ENCODE measurements at regions not wholly inside any gene's neighbourhood (a gene's known extent, or its start where the extent isn't known, plus 50 kb on each side); places are given as distances from the start of the nearest gene placed in this dataset.

DNA sequence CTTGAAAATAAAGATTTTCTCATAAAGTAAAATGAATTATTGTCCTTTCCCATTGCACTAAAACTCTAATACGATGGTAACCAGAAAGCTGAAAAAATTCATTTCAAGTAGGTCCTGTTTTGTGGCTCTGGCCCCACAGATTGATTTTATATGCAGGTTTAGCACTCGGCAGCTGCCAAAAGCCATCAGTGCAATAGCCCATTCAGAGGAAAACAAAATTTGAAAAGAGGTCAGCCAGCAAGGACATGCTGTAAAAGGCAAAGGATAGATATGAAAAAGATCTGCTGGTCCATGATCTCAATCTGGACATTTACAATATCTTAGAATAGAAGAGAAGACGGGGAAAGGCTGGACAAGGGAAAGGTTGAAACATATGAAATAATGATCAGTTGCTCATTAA, 414.8 kb upstream of the NOVA1 start:
- DNase-seq: no peak

DNA sequence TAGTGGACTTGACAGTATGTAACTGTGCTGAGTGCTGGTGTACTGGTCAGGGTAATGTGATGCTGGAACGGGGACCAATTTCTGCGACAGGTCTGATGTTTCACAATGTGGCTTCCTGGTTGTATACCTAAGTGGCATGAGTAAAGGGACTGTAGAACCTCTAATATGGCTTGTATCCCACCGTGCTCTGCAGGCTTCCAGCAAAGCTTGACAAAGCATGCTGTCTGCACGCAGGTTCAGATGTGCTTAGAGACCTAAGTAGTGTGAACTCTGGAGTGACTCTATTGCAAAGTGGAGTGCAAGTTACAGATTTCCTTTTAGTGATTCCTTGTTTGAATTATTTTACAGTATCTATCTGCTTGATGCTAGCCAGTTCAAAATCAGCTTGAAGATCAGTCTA, 415.8 kb upstream of the NOVA1 start:
- DNase-seq: no peak

DNA sequence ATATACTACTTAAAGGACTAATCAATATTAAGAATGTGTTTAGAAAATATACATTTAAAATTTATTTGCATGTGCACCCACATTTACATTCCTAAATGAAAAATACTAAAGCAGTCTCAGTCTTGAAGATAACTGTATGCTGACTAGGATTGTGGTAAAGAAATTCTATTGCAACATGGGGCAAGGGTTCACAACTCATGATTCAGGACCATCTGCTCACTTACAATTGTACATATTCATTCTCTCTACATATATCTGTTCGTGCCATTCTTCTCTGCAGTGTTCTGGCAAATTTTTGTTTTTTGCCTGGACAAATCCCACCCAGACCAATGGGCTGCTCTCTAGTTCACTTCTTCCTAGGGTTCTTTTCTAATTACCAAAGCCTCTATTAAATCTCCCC, 417.2 kb upstream of the NOVA1 start:
- no peak for DNase-seq

DNA sequence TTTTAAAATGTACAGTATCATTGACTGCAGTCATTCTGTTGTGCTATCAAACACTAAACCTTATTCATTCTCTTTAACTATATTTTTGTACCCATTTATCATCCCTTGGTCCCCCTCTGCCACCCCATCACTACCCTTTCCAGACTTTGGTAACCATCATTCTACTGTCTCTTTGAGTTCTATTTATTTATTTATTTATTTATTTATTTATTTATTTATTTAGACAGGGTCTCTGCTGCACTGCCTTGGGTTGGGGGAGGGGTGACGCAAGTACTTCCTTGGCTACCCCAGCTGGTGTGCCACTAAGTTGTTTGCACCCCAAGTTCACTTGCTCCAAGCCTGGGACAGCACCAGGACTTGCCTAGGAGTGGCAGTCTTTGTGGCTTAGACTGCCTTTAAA, 427.8 kb upstream of the NOVA1 start:
- DNase-seq: no peak

DNA sequence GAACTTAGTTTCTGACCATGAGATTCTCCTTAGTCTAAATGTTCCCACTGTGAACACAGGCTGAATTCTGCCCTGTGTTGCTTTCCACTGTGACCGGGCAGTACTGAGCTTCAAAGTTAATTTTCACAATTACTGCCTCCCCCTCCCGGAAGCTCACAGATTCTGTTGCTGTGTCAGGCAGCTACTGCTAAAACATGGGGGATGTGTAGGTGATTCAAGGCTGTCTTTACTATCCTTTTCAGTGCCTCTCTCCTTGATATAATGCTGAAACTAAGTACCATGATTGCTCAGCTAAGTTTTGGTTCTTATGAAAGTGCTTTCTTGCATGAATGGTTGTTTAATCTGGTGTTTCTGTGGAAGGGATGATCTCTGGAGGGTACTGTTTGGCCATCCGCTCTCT, 428.3 kb upstream of the NOVA1 start:
- DNase-seq: no peak

DNA sequence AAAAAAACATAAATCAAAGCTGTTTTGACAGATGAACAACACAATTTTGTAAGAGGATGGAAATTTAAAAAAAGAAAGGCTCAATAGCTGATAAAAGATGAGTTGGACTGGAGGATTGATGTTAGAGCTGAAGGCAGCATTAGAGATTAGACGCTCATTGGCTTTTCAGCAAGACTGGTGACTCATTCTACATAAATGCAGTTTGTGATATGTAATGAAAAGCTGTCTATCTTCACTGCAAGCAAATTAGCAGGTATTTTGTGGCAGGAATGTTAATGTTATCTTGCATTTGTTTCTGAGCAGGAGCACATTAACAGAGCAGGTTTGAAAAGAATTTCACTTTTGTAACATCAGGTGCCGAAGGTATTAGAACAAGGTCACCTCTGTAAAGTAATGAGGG, 442.7 kb upstream of the NOVA1 start:
- no peak for DNase-seq

DNA sequence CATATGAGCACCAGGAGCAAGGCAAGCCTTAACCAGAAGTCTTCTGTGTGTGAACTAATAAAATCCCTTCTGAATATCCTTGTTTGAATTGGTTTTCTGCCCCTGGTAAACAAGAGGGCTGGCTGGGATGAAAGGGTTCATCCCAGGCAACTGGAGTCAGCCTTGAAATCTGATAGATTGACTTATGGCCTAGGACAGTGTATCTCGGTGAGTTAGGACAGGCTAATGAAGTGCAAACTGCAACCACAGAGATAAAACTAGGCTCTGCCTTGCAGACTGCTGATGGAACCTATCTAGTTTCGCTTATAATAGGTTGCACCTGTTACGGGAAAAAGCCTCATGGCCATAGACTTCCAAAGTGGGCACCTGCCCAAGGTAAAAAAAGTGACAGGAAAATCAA, 451.9 kb upstream of the NOVA1 start:
- no peak for DNase-seq

DNA sequence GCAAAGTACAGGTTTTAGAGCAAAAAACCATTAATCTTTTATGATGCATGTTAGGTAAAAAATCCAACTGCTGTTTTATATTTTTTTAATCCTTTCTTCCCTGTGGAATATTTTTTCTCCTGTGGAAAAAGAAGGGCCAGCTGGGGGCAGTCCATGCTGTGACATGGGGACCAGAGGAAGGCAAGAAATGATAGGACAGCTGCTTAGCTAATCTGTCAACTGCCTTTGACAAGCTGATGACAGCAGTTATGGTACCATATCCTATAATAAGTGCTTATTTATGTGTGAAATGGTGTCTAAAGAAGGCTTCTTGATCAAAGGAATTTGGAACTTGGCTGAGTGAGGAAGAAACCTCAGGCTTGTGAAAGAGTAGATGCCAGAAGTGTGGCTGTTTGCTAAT, 452.4 kb upstream of the NOVA1 start:
- no peak for DNase-seq

DNA sequence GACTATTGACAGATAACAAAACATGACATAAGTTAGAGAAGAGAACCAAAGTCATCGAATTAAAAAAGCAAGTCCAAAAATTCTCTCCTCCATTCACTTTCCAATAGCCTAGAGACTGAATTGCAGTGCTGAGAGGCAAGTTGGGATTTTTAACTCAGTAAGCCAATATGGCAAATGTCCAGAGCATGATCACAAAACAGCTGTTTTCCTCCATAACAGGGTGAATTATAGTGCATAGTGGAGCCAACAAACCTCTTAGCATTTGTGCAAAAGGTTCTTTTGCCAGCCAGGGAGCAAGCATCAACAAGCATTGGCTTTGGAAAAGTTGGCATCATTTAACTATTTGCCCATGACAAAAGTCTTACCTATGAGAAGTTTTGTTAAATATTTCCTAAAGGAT, 458.8 kb upstream of the NOVA1 start:
- DNase-seq: no peak

DNA sequence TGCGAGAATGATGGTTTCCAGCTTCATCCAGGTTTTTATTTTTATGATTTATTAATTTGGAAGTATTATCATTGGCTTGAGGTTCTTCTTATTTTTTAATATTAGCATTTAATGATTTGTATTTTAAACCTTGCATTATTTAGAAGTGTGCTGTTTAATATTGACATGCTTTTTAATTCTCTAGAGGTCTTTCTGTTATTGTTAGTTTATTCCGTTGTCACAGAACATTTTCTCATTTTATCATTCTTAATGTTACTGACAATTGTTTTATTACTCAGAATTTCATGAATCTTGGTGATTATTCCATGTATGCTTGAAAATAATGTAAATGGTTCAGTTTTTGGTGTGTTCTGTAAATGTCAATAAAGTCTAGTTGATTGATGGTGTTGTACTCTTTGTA, 463.5 kb upstream of the NOVA1 start:
- no peak for DNase-seq

DNA sequence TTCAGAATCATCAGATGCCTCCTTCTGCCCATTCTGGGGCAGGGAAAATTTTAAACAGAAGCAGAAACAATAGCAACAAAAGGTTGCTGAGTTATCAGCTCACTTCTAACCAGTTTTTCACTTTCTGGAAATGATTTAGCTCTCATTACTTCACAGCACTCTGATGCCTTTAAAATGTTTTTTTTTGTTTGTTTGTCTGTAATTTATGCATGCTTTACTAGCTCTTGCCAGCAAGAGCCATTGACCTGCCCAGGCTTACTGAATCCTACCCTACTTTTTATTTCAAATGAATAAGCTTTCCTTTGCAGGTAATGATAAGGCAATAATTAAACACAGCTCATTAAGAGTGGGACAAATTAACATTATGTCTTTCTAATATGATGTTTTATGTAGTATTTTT, 466.1 kb upstream of the NOVA1 start:
- no peak for DNase-seq

DNA sequence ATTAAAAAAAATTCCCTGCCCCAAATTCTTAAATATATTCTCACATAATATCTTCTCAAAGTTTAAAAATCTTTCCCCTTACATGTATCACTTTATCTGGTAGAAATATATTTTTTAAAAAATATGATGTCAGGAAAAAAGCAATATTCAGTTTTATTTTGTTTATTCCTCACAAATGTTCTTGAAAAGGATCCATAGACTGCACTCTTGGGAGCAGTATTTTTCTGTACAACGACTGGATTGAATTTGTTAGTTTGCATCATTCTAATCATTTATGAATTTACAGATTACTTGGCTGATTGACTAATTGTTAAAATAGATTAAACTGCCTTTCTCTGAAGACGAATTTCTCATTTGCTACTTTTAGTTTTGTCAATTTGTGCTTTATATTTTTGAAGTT, 468.1 kb upstream of the NOVA1 start:
- DNase-seq: no peak

DNA sequence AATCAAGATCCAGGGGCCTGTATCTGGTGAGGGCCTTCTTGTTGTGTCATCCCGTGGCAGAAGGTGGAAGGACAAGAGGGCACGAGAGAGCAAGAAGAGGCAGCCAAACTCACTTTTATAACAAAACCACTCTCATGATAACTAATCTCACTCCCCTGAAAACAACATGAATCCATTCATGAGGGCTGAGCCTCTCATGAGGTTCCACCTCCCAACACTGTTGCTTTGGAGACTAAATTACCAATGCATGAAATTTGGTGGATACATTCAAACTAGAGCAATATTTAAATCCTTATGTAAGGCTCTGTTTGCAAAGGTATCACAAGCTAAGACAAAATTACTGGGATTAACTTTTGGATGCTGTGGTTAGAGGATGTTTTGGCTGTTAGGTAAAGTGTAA, 470.1 kb upstream of the NOVA1 start:
- no peak for DNase-seq

DNA sequence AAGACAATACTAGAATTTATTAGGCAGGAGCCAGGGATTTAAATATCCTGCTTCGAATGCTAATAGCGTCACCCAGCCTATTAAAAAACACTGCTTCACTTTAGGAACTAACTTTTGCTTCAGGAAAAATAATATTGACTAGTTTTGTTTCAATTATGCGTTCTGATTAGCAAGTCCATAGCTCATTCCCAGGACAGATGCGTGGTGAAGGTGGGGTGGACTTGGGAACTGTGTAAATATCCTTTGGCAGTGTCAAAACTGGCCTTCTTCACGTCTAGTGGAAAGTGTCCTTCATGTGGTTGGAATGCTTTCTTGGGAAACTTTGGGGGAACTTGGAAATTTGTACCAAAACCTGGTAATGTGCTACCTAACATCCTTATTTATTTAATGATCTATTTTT, 474.8 kb upstream of the NOVA1 start:
- DNase-seq: no peak

DNA sequence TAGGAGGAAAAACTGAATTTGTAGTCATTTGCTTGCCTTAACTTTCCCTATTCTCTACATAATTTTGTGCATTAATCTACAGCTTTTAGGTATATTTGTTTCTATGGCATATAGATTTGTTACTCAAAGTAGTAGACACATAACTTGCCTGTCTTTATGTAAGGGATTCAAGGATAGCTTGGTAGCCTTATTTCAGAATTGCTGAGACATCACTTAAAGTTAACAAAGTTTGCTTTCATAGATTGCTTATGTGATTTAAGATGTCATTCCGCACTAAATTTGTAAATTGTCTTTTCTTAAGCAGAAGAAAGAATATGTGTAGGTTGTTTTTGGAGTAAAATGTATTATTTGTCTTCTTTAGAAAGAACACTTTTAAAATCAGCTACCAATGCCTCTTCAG, 477.7 kb upstream of the NOVA1 start:
- DNase-seq: no peak

DNA sequence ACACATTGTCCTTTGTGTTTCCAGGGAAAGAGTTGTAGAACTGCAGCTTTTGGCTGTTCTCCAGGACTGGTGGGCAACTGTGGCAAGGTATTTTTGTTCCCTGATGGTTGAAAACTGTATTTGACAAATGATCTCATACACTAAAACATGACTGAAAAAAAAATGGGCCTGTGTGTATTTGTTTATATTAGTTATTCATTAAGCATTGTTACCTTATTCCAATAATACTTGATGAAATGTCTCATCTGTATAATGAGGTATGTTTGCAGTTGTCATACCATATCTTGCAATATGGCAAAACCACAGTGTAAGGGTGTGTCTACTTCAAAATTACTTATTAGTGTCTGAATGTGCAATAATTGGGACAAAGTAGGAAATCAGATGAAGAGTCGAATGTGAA, 479.4 kb upstream of the NOVA1 start:
- no peak for DNase-seq

DNA sequence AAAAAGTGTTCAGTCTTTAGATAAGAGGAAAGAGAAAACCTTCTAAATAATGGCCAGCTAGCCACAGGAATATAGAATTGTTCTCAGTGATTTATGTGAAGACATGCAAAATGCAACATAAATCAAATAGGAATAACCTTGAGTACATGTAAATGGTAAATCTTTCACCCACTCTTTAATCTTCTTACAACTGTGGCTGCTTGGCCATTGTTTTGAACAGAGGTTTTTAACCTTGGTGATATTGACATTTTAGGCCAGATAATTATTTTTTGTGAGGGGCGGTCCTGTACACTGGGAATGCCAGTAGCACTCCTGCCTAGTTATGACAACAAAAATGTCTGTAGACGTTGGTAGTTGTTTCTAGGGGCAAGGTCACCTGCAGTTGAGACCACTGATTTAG, 479.9 kb upstream of the NOVA1 start:
- DNase-seq: no peak

DNA sequence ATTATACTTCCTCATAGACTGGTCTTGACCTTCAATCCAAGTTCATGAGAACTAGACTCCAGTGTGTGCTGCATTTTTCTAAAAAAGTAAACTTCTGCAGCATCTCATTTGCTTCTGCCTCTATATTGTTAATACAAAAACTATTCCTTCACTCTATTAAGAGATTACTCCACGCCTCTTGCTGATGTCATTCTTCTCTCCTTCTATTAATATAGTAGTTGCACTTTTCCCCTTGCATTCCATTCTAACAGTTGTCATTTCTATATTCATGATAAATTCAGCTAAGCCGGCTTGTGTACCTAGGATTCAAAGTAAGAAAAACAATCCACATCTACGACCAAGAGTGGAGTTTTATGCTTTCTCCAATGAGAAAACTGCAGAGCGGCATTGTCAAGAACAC, 480.4 kb upstream of the NOVA1 start:
- no peak for DNase-seq

DNA sequence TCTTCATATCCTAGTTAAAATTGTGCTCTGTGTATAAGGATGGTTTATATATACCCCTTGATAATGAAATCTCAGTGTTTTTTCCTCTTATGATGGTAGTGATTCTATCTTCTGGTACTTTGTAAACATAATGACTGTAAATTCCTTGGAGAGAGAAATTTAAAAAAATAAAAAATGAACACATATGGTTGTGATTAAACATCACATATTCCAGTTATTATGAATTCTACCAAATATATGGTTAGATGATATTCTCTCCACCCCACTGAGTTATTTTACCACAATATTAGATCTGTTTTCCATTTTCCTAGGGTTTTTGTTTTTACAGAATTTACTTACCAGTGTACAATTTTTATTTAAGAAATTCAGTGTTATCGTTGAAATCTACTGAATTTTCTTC, 481.9 kb upstream of the NOVA1 start:
- DNase-seq: no peak

DNA sequence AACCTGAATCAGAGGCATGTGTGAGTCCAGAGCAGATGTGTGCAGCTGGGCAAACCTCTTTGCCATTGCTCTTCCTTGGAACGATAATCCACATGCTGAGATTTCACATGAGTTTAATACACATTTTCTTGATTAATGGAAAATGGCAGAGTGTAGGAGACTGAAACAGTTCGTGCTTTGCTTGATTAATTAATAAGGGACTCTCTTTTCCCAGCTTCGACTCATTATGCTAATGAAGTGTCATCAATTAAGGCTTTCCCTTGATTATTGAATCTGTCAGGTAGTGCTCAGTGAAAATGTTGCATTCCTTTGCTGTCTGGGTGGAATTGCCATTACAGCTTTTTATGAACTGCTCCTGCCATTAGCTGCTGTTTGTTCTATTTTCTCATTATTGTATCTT, 487.7 kb upstream of the NOVA1 start:
- DNase-seq: no peak

DNA sequence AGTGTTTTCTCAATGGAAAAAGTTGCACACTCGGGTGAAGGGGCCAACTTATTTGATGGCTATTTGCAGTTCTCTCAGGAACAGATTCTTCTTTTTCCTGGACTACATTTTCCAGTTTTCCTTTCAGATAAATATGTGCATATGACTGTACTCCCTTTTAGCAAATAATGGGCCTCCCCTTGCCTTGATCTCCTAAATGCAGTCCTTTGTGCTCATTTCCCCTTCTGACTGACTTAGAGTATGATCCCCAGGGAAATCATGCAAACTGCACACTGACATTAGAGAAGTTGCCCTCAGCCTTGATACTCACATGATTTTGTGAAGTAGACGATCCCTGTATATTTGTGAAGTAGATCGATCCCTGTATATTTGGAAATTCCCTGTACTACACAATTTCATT, 492.9 kb upstream of the NOVA1 start:
- DNase-seq: no peak

DNA sequence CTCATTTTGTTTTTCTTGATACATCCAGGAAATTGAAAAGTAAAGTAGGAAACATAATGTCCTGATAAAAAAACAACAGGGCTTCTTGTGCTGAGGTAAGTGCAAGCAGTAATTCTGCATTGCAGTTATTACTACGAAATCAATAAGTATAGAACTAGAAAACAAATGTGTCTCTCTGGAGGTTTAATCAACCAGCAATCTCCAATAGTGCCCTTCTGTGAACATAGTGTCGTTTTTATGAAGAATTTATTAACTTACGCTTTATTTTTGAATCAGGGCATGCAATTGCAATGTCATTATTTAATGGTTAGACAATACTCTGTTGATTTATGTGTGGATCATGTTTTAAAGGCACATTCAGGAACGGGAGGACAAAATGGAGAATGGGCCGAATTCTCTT, 494.1 kb upstream of the NOVA1 start:
- DNase-seq: no peak

DNA sequence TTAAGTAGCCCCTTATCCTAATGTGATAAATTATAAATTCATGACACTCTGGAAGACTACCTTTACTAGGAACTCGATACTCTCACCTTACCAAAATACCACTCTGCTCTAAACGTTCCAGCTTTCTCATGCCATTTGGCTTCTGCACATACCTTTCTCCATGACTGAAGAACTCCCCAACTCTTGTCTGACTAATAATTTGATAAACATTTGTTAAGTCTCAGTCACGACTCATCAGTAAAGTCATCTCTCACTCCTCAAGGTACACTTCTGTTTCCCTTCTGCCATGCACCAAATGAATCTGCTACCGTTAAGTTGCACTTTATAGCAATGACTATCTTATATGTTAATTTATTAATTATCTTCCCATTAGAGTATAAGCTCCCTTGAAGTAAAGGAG, 498.3 kb upstream of the NOVA1 start:
- DNase-seq: no peak

DNA sequence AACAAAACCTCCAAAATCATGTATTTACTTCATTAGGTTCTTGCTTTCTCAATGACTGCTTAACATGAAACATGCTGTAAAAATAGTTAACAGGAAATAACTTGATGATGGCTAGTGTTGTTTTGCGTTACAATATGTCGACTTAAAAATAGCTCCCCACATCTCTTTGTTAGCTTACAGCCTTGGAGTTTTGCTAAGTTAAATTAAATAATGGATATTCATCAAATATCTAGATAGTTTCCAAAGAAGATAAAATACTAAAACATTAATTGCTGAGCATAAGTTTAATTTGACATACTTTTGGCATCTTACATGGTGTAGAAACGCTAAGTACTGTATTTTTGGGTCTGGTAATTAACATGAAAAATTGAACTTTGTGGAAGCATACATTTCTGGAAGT, 500.6 kb upstream of the NOVA1 start:
- DNase-seq: no peak

DNA sequence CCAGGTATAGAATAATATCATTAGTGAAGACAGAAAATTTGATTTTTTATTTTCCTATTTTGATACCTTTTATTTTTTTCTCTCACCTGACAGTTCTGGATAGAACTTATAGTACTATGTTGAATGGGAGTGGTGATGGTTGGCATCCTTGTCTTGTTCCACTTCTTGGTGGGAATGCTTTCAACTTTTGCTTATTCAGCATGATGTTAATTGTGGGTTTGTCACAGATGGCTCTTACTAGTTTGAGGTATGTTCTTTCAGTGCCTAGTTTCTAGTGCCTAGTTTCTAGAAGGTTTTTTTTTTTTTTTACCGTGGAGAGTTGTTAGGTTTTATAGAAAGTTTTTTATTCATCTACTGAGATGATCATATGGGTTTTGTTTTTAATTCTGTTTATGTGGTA, 516.3 kb upstream of the NOVA1 start:
- no peak for DNase-seq

DNA sequence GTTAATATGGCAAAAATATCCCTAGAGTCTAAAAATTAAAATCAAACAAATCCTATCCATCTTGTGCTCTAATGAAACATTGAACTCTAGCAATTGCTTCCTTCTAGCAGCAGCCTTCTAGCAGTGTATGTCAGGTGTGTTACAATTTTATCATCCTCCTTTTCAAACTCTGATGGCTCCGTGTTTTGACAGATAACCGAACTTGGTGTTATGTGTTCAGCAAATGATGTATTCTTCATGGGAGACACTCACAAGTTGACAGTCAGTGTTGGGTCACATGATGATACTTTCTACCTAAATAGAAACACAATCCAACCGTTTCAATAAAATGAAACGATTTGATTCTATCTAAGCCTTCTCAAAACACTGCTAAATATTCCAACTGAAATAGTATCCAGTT, 525.3 kb upstream of the NOVA1 start:
- DNase-seq: no peak

DNA sequence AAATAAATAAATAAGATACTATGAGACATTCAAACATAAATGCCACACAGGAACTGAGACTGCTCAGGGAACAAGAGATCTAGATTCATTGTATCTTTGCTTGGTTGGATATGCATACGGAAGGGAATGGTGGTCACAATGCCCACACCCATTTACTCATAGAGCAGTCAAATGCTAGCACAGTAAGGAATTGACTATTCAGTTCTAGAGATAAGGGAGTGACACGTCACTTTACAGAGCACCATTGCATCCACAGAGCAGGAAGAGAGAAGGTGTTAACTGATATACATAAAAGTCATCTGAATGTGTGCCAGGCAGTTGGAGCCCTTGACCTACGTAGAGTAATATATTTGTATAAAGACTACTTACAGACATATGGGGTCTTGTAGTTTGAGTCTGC, 530.0 kb upstream of the NOVA1 start:
- DNase-seq: no peak
